ENCODE measurements at regions not wholly inside any gene's neighbourhood (a gene's known extent, or its start where the extent isn't known, plus 50 kb on each side); places are given as distances from the start of the nearest gene placed in this dataset.

DNA sequence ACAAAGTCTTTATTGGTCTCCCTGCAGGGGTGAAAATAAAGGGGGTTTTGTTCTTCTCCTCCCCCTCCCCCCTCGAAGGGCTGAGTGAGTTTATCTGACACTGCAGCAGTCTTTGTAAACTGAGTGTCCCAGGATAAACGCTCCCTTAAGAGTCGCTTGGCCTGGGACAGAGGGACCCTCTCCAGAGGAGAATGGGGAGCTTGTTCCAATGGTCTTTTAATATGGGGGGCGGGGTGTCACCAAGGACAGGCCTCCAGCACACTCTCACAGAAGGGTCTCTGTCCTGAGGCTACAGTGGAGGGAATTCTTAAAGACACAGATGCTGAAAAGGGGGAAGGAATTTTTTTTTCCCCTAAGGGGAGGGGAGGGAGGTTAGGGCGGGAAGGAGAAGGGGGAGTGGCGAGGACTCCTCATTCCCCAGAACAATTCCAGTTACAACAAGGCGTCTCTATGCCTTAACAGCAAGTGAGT lies 455.5 kb downstream of the SOX9 start:
- Histone ChIP-seq H3K27ac (no peak overlapping the region), H3K27me3 (no peaks in the 10 kb centered on the region), H3K9me3 (no peaks in the 10 kb centered on the region), H3K36me3 (no peaks in the 10 kb centered on the region), H3K4me1 (peaks cover 0 to 3% of the 10 kb centered on the region in 2 donors), H3K4me3 (replicated peaks in 1 of 3) (no peak overlapping the region)
- intact Hi-C loops (cut with DNase I), result no loop called here
- 45% methylated on average over 7 of the region's 7 CpGs for WGBS, 2 donors
- DNase-seq, result no peak
- no peak for TF ChIP-seq POLR2A (IDR thresholded peaks at IDR 0.05)
- TF ChIP-seq, protein P1, sequence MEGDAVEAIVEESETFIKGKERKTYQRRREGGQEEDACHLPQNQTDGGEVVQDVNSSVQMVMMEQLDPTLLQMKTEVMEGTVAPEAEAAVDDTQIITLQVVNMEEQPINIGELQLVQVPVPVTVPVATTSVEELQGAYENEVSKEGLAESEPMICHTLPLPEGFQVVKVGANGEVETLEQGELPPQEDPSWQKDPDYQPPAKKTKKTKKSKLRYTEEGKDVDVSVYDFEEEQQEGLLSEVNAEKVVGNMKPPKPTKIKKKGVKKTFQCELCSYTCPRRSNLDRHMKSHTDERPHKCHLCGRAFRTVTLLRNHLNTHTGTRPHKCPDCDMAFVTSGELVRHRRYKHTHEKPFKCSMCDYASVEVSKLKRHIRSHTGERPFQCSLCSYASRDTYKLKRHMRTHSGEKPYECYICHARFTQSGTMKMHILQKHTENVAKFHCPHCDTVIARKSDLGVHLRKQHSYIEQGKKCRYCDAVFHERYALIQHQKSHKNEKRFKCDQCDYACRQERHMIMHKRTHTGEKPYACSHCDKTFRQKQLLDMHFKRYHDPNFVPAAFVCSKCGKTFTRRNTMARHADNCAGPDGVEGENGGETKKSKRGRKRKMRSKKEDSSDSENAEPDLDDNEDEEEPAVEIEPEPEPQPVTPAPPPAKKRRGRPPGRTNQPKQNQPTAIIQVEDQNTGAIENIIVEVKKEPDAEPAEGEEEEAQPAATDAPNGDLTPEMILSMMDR (IDR thresholded peaks at IDR 0.05), result no peak

DNA sequence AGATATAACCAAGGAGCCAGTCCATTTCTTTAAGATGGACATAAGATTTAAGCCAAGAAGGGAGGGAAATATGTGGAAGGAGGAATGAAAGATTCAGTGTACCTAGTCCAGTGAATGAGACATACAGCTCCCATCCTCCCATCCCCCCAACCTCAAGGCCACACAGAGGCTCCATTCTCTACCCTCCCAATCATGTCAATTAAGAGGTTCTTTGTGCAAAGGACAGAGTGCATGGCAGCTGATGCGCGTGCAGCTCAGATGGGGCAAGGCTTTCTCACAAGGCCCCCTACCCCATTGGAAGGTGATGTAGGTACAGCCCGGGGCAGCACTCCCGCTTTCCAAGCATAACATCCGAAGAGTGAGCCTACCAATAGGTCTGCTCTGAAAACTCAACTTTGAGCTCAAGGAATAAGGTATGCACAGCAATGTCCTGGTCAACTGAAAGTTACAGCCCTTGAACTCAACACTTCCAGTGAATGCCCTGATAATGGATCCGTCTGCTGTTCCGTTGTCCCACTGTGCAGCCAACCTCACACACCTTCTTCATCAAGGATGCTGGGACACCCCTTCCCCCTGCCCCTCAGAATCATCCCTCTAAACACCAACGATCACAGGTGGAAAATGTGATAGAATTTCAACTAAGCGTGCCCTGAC lies 458.1 kb downstream of the SOX9 start:
- no peak for TF ChIP-seq POLR2A (IDR thresholded peaks at IDR 0.05)
- TF ChIP-seq, protein P1 (IDR thresholded peaks at IDR 0.05), result no peak
- 93% methylated on average over 9 of the region's 9 CpGs for WGBS, 2 donors
- Histone ChIP-seq H3K9me3 (no peaks in the 10 kb centered on the region), H3K27me3 (no peaks in the 10 kb centered on the region), H3K27ac (no peak overlapping the region), H3K4me3 (replicated peaks in 1 of 3) (no peak overlapping the region), H3K36me3 (no peaks in the 10 kb centered on the region), H3K4me1 (peaks cover 0 to 3% of the 10 kb centered on the region in 2 donors)
- intact Hi-C loops (cut with DNase I), result no loop called here
- DNase-seq, result no peak

- Histone ChIP-seq H3K36me3 (no peaks in the 10 kb centered on the region), H3K4me3 (replicated peaks in 1 of 3) (no peak overlapping the region), H3K9me3 (no peaks in the 10 kb centered on the region), H3K4me1 (peaks cover 0 to 3% of the 10 kb centered on the region in 2 donors), H3K27me3 (no peaks in the 10 kb centered on the region), H3K27ac (no peak overlapping the region)
- intact Hi-C loops (cut with DNase I), result no loop called here
- 78 to 95% methylated on average over 2 of the region's 2 CpGs for WGBS, 2 donors
- DNase-seq, result no peak
- no peak for TF ChIP-seq POLR2A (IDR thresholded peaks at IDR 0.05)
- TF ChIP-seq, protein P1 (IDR thresholded peaks at IDR 0.05), result no peak
Measured at GRCh38 chr17:72579990-72580320, 459.1 kb downstream of the SOX9 start.

DNA sequence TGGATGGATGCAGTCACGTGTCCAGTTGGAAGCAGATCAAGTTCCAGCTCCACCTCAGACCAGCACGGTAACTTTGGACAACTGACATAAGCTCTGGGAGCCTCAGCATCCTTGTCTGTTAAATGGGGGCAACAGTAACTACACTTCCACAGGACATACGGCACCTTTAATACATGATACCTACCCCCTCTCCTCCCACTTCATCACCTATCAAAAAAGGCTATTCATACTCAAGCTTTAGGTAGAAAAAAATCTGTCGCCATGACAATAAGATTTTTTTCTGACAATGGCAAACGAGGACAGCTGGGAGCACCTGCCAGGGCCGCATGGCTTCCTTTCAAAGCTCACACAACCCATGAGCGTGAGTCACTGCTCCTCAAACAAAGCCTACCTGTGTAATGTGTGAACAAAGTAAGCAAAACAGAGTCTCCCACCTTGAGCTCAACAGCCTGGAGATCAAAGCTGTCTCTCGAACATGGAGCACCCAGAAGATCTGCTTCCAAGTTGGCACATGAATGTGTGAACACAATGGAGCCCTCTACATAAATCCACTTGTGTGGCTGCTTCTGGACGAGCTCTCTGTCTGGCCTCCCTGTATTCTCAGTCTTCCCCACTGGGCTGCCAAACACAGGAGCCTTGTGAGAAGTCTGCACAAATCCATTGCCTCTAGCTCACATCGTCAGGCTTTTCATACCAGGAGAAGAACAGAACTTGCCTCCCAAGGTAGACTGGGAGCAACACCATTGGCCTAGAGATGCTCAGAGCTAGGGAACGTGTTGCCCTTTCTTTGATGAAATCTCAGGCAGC lies 459.7 kb downstream of the SOX9 start:
- Histone ChIP-seq H3K27ac (no peak overlapping the region), H3K4me3 (replicated peaks in 1 of 3) (no peak overlapping the region), H3K27me3 (no peaks in the 10 kb centered on the region), H3K36me3 (no peaks in the 10 kb centered on the region), H3K4me1 (peaks cover 0 to 3% of the 10 kb centered on the region in 2 donors), H3K9me3 (no peaks in the 10 kb centered on the region)
- peak; percentile 24 to 29 for DNase-seq
- TF ChIP-seq POLR2A (IDR thresholded peaks at IDR 0.05), result no peak
- TF ChIP-seq, protein P1 (IDR thresholded peaks at IDR 0.05), result no peak
- intact Hi-C loops (cut with DNase I), result no loop called here
- WGBS, 2 donors, result 42 to 44% methylated on average over 10 to 11 of the region's 11 CpGs

DNA sequence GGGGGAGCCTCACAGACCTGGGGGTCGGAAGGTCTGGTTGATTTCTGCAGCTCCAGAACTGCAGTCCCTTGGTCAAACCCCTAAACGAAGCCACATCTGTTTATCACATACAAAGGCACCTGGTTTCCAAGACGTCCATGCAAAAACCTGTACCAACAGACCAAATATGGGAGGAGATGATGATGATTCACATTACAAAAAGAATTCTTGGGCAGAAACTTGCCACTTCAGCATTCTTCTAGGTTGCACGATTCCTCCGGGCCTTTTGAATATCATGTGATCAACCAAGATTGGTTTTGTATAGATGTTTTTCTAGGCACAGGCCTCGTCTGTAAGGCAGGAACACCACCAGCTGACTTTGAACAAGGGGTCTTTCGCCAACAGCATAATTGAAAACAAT lies 466.3 kb downstream of the SOX9 start:
- WGBS, 2 donors, result 83% methylated on average over 7 of the region's 7 CpGs
- no peaks in the 10 kb centered on the region for H3K36me3 ChIP-seq
- intact Hi-C loops (cut with DNase I), result no loop called here
- no peak overlapping the region for H3K4me3 ChIP-seq (replicated peaks in 1 of 3)
- peaks cover 4% of the 10 kb centered on the region for H3K27me3 ChIP-seq
- no peak for DNase-seq
- TF ChIP-seq, protein P1 (IDR thresholded peaks at IDR 0.05), result no peak
- no peak for TF ChIP-seq POLR2A (IDR thresholded peaks at IDR 0.05)
- no peaks in the 10 kb centered on the region for H3K9me3 ChIP-seq
- H3K4me1 ChIP-seq, result peaks cover 6 to 8% of the 10 kb centered on the region in 2 donors
- H3K27ac ChIP-seq, result no peak overlapping the region

Data from thyroid gland (tissue), 4 donors.